GM21390 (cell line): ENCODE measurements at regions not wholly inside any gene's neighbourhood (a gene's known extent, or its start where the extent isn't known, plus 50 kb on each side); places are given as distances from the start of the nearest gene placed in this dataset.
"Not testable (repeated sequence)": the region's sequence is repeated elsewhere in the genome, so short reads cannot be mapped to it uniquely, and the experiment has no call there.

Source experiments
- ATAC-seq: cut with Tn5 transposase; IDR thresholded peaks from one replicate; pipeline ENCODE4 v1.9.1; 2021; ENCODE audit not compliant: unreplicated experiment

DNA sequence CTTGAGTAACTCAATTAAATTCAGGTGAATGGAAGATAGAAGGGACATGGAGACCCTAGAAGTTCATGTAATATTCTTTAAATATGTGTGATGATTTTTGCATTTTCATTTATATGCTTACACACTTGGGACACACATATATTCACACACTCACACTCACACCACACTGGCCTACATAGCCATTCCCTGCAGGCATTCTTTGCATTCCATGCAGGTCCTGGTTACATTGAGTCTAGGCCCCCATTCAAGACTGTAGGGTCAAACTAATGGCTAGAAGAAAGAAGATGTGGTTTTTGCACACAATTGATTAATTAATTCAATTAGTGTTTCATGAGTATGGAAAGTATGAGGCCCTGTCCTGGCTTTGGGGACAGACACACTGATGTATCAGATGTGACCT, 249.4 kb downstream of the HNMT start:
- ATAC-seq = no peak

DNA sequence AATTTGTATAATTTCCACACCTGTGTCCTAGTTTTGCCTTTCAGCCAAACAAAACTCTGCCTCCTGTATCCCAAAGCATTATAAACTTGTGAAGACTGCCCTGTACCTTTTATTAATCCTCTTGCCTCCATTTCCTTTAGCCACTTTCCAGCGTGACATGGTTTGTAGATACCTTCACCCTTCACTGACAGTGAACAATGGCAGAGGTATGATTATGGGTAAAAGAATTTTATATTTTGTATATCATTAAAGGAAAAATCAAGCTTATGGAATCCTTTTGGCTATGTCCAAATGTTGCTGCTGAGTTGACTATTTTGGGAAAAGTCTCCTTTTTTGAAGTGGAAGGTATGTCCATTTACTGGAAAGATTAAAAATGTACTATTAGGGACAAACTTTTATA, 251.7 kb downstream of the HNMT start:
- ATAC-seq = no peak

DNA sequence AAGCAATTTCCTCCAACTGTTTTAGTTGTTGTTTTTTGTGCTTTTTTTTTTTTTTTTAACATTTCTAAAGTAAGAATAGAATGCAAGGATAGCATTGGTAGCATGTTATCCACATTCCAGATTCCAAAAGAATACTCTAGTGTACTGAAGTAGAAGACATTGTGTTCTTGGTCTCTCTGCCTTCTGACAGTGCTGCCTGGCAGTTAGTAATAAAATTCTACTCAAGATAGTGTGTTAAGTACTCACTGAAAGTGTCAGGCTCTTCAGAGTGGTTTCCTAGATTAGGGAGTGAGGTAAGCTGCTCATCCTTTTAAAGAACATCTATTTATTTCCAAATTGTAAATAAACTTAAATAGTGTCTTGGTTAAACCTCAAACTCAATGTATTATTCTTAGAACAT, 253.7 kb downstream of the HNMT start:
- ATAC-seq = no peak

DNA sequence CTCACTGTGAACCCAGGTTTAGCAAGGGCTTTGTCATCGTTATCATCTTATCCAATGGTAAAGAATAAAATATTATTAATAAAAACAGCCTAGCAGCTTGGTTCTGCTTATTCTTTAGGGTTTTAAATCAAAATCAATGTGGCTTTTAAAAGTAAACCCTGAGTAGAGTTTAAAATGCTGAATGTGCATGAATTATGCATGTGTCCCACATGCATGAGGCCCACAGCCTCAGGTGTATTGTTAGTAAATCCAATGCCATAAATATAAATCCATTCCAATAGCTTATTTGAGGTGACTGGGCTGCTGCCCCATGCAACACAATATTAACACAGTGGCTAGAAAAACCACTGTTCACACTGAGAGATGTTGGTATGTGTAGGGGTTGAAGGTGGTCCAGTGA, 254.1 kb downstream of the HNMT start:
- ATAC-seq = no peak

DNA sequence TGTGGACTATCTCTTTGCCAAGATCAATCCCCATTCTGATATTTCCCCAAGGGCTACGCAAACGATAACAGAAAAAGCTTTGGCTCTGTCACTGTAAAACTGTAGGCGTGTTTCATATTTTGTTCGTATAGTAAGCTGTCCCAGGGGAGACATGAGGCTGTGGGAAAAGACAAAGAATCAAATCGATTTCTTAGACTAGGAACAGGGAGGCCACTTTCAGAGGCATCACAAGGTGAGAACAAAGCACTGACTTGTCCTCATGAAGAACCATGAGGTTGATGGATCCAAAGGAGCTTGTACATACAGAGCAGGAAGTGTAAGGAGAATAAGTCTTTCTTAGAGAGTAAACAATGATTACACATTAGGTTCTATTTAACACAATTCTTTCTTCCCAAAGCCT, 255.7 kb downstream of the HNMT start:
- ATAC-seq = no peak

DNA sequence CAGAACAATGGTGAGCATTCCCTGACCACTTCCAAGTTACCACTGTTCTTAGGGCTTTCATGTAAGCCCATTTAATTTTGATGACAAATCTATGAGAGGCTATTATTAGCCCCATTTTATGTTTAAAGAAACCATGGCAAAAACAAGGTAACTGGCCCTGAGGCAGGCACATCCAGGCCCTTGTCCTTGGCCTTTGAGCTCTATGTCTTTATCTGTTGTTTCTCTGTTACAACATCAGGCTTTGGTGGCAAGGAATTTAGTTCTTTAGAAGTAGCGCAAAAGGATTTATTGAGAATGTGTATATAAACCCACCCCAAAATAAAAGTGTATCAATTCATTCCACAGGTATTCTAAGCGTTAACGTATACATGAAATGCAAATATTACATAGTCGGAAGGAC, 257.1 kb downstream of the HNMT start:
- ATAC-seq = no peak

DNA sequence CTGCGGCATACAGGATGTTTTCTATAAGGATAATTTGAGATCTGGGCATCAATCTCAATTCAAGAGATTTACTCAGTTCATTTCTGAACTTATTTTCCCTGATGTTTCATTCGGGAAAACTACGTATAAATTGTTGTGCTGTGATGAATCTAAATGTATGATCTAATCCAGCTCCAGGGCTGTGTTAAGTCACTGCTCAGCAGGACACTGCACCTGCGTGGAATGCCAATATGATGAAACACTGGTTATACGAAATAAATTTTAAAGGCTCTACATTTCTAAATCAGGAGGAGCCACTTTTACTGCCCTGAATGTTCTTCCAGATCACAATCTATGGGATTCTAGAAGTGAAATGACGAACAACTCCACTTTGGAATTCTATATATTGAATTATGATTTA, 259.0 kb downstream of the HNMT start:
- ATAC-seq = no peak

DNA sequence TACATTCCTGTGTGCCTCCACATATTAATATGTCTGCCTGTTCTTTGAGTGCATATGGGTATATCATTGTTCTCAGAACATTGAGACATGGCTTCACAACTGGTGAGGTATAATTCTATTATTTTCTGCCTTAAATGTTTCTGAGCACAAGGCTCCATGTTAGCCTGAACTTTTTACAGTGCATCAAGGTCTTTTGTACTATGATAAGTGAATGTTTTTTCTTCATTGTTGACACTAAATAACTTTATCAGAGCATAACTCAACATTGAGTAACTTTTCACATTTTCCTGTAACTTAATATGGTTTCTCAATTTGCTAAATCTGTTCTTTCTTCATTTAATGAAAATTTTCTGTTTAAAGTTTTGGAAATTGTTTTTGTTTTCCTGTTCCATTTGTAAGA, 262.9 kb downstream of the HNMT start:
- no peak for ATAC-seq

DNA sequence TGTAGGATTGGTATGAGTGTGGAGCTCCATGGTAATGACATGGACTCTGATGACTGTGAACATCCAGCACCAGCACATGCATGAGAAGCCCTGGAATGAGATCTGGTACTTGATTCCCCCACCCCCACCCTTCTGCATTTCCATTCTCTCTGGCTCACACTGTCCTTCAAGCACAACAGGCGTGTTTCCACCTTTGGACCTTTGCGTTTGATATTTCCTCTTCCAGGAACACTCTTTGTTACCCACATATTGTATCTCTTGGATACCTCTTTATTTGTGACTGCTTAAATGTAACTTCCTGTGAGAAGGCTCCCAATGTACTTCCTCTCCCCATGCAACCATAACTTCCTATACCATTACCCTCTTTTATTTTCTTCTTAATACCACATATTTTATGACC, 263.8 kb downstream of the HNMT start:
- no peak for ATAC-seq

DNA sequence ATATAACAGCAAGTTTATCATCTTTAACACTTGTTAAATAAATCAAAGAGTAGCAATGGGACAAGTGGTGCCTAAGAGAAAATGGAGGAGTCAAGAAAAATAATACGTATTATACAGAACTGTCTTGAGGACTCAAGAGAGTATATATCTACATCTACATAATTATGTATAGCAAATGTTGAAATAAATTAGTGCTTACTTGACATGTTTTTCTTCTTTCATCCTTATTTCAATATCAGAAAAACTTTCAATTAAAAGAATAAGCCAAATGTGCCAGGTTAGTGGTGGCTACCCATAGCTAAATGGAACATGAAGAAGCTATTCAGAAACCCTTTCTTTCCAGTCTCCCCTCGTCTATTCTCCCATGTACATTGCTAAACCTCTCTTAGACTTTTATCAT, 267.3 kb upstream of the SPOPL start:
- no peak for ATAC-seq

DNA sequence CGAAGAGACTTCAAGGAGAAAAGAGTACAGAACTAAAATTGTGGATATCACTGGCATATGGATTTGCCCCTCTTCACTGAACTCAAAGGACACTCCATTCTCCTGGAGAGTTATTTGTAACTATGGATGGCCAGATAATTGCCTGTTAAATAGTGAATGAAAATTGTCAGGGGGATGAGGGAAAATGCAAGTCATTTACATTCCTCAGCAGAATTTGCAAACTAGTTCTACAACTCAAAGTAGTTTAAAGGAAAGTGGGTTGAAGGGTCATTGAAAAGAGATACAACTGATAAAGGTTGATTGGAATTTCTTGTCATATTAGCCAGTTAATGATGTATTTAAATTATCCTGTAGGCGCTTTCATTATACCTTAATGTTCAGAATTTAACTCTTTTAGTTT, 266.5 kb upstream of the SPOPL start:
- ATAC-seq = no peak

DNA sequence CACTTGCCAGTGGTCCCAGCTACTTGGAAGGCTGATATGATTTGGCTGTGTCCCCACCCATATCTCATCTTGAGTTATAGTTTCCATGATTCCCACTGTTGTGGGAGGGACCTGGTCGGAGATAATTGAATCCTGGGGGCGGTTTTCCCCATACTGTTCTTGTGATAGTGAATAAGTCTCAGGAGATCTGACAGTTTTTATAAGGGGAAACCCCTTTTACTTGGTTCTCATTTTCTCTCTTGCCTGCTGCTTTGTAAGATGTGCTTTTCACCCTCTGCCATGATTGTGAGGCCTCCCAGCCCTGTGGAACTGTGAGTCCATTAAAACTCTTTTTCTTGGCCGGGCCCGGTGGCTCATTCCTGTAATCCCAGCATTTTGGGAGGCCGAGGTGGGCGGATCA, 265.4 kb upstream of the SPOPL start:
- no peak for ATAC-seq

DNA sequence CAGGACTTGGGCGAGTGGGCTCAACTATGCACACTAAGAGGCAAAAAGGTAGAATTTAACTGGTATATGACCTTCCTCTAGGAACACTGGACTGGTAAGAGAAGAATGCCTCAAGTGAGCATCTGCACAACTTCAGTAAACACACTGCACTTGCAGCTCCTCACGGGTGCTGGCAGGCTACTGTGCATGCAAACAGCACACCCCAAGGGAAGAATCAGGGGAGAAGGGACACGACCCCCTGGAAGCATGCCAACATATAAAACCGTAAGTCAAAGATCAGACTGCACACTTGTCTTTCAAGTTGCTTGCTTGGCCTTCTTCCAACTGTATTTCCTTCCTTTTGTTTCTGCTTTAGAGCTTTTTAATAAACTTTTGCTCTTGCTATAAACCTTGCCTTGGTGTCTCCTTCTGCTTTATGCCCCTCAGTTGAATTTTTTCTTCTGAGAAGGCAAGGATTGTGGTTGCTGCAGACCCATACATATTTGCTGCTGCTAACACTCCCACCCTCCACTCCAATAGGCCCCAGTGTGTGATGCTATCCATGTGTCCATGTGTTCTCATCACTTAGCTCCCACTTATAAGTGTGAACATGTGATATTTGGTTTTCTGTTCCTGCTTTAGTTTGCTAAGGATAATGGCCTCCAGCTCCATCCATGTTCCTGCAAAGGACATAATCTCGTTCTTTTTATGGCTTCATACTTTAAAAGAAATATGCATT, 263.7 kb upstream of the SPOPL start:
- no peak for ATAC-seq

DNA sequence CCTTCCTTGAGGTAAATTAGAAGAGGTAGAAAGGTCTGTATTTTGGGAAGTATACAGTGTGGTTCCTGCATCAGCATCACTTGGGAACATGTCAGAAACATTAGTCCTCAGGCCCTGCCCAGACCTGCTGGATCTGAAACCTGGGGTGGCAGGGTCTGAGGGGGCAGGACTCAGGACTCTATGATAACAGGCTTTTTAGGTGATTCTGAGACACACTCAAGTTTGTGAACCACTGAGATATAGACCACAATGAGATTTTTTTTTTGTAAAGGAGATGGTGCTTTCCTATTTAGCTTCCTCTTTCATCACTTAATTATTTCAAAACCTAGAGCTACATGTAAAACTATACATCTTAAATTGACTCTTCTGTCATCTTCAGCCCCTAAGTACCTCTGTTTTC, 262.7 kb upstream of the SPOPL start:
- ATAC-seq = no peak

DNA sequence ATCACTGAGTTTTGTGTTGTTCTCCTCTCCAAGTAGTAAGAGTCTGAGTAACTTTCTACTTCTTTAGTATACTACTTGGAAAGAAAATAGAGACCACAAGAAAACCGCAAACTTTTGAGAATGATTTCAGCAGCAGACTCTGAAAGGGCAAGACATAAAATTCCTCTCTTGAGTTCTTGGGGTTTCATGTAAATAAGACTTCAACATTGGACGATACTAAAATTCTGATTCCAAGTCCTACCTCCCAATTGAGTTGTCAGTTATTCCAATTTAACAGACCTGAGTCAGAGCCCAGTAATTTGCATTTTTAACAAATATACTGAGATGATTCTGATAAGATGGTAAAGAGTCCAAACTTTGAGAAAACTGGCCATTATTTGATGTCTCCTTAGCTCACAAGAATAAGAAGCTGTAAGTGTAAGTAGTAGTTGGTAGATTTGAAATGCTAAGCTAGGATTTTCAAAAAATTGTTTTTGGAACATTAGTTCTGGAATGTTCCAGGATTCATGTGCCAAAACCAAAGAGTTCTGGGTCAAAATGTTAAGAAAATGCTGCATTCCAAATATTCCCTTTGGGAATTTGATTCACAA, 261.6 kb upstream of the SPOPL start:
- ATAC-seq = no peak

DNA sequence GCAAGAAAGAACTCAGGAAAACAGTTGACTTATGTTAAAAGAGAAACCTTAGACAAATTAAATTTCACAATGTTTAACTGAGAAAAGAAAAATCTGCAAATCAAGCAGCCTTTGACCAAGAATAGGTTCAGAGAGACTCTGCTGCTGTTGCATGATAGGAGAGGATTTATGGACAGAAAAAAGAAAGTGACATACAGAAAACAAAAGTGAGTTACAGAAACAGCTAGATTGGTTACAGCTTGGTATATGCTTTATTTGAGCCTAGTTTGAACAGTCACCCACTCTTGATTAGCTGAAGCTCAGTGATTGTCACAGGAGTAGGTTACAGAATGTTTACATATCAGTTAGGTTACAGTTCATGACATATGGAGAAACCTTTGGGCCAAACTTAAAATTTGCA, 258.2 kb upstream of the SPOPL start:
- ATAC-seq = no peak

DNA sequence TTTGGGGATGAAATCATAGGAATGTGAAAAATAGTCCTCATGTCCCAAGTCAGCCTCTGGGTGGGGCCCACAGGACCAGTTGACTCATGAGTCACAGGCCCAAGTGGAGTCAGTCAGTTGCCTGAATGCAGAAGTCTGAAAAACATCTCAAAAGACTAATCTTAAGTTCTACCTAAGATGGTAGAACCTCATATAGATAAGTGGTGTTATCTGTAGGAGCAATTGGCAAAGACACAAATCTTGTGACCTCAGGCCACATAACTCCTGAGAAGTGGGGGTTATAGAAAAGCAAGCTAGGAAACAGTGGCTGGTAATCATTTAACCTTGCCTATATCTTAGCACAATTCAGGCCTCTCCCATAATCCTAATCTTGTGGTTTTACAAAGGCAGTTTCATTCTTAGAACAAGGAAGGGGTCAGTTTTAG, 257.1 kb upstream of the SPOPL start:
- ATAC-seq = no peak

DNA sequence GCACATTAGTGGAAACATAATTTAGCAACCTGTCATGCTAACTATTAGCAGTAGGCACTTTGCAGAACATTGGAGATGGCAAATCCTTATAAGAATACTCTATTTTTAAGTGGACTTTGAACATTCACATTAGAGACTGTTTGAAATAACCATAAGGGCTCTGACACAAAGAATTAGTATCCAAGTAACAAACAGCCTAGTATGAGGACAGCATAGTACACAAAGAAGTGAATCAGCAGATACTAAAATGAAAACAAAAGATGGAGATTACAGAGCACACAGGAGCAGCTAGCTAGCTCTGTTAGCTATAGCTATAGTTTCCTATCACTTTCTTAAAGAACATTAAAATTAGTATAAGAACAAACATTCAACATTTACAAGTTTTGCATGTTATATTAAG, 256.3 kb upstream of the SPOPL start:
- ATAC-seq = no peak

DNA sequence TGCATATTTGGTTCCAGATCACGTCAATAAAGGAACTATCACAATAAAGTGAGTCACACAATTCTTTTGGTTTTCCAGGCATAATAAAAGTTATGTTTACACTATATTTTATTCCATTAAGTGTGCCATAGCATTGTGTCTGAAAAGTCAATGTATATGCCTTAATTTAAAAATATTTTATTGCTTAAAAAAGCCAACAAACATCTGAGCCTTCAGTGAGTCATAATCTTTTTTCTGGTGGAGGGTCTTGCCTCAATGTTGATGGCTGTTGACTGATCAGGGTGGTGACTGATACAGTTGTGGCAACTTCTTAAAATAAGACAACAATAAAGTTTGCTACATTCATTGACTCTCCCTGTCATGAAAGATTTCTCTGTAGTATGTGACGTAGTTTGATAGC, 254.3 kb upstream of the SPOPL start:
- ATAC-seq = no peak

DNA sequence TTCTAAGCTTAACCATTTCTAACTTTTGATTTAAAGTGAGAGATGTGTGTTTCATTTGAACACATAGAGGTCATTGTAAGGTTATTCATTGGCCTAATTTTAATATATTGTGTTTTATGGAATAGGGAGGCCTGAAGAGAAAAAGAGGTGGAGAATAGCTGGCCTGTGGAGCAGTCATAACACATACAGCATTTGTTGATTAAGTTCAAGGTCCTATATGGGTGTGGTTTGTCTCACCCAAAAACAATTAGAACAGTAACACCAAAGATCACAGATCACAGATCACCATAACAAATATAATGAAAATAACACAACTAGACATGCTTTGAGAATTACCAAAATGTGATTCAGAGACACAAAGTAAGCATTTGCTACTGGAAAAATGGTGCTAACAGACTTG, 252.4 kb upstream of the SPOPL start:
- no peak for ATAC-seq

DNA sequence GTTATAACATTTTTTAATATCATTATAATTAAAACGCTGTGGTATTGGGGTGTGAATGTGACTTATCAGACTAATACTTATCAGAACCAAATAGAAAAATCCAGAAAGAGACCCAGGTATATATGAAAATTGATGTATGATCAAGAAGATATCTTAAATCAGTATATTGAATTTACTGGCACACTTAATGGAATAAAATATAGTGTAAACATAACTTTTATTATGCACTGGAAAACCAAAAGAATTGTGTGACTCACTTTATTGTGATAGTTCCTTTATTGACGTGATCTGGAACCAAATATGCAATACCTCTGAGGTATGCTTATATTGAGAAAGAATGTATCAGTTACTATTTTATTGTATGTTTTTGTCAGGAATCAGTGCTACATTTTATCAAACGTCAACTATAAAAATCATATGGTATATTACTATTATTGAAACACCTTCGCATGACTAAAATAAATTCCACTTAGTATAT, 250.7 kb upstream of the SPOPL start:
- ATAC-seq = not testable (repeated sequence)

DNA sequence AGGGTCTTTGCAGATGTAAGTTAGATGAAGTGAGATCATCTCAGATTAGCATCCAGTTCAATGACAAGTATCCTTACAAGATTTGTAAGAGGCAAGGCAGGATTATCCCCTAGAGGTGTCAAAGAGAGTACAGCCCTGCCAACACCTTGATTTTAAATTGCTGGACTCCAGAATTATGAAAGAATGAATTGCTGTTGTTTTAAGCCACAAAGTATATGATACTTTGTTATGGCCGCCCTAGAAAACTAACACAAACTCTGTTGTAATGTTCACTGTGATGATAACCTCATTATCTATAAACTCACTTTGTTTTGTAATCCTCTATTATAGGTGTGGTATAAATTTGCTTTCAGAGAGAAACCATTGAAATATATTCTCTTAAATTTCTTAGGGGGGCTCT, 249.0 kb upstream of the SPOPL start:
- ATAC-seq = no peak

DNA sequence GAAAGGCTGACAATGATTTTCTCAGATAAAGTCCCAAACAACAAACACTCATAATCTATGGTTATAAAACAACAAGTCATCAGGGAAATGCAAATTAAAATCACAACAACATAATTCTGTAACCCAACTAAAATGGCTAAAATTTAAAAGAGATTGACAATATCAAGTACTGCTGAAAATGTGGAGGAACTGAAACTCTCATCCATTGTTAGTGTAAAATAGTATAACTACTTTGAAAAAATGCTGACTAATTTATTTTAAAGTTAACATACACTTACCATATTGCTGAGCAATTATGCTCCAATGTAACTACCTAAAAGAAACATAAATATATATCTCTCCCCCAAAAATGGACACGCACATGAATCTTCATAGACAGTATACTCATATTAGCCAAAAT, 245.9 kb upstream of the SPOPL start:
- no peak for ATAC-seq
